ENCODE measurements at regions not wholly inside any gene's neighbourhood (a gene's known extent, or its start where the extent isn't known, plus 50 kb on each side); places are given as distances from the start of the nearest gene placed in this dataset.

DNA sequence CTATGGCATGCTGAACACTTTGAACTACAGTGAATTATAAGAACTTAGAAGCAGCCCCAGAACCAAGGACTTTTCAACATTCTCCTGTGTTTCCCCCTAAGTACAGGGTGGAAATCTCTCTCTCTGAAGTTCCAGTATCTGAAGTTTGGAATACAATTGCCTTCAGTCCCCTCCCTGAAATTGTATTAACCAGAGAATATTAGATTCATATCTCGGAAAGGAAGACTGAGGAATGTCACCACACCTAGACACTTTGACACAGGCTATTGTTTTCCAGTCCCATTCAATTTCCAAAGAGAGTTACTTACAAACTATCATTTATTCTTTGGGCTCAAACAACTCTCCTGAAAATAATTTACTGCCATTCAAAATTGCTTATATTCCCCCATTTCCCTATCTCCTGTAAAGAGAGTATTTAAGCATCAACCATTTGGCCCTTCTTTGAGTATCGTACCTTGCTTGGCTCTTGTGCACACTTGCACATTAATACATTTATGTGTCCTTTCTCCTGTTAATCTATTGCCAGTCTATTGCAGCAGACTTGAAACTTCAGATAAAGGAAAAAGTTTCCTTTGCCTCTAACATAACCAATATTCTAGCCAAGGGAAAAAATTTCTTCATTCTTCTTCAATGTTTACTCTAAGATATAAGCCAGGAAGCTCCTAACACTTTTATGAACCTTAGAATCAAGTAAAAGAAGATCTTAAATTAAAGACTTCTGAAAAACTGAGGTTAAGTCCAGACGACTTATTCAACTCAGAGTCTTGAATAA is 402.4 kb upstream of the DDI1 start:
- no peak for DNase-seq (ENCODE audit: extremely low spot score)
- POLR2A ChIA-PET = no interaction called here
- CTCF ChIA-PET = no interaction called here
- TF ChIP-seq, protein P1, sequence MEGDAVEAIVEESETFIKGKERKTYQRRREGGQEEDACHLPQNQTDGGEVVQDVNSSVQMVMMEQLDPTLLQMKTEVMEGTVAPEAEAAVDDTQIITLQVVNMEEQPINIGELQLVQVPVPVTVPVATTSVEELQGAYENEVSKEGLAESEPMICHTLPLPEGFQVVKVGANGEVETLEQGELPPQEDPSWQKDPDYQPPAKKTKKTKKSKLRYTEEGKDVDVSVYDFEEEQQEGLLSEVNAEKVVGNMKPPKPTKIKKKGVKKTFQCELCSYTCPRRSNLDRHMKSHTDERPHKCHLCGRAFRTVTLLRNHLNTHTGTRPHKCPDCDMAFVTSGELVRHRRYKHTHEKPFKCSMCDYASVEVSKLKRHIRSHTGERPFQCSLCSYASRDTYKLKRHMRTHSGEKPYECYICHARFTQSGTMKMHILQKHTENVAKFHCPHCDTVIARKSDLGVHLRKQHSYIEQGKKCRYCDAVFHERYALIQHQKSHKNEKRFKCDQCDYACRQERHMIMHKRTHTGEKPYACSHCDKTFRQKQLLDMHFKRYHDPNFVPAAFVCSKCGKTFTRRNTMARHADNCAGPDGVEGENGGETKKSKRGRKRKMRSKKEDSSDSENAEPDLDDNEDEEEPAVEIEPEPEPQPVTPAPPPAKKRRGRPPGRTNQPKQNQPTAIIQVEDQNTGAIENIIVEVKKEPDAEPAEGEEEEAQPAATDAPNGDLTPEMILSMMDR (IDR thresholded peaks at IDR 0.05; ENCODE audit: control extremely low read depth, extremely low read depth, low read depth, missing control alignments) = no peak

DNA sequence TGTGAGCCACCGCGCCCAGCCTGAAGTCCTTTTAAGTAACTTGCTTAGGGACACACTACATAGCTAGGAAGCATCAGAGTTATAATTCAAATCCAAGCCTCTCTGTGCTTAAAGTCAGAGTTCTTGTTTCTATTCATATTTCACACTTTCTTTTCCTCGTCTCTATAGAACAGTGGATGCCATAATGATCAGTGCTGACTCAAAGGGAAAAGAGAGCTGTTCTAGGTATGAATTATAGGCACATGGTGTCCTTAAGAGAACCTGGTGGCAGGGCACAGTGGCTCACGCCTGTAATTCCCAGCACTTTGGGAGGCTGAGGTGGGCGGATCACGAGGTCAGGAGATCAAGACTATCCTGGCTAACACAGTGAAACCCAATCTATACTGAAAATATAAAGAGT is 400.2 kb upstream of the DDI1 start:
- CTCF ChIA-PET = no interaction called here
- TF ChIP-seq, protein P1 (IDR thresholded peaks at IDR 0.05; ENCODE audit: control extremely low read depth, extremely low read depth, low read depth, missing control alignments) = no peak
- POLR2A ChIA-PET = no interaction called here
- DNase-seq (ENCODE audit: extremely low spot score) = no peak

DNA sequence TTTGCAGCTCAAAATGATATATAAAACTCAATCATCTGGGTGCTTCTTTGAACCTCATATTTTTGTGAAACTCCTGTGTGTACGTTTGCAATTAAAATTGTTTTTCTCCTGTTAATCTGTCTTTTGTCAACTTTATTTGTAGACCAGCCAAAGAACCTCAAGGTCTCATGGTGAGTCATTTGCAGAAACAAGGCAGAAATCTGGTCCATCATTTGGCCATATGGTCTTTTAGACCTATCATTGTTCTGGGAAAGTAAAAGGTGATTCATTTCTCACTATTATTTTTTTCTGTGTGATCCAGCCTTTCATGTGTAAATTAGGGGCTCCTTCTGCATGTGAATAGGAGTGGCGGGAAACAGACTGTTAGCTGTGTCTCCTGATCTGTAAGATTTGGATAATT is 399.1 kb upstream of the DDI1 start:
- DNase-seq (ENCODE audit: extremely low spot score) = no peak
- ChIA-PET CTCF (interaction anchor here (1.5 kb wide), 1 partner anchor 11 kb away, joined by 6 read pairs; no protein-coding TSS in a partner anchor), POLR2A (no interaction called here)
- TF ChIP-seq, protein P1 (IDR thresholded peaks at IDR 0.05; ENCODE audit: control extremely low read depth, extremely low read depth, low read depth, missing control alignments) = no peak

DNA sequence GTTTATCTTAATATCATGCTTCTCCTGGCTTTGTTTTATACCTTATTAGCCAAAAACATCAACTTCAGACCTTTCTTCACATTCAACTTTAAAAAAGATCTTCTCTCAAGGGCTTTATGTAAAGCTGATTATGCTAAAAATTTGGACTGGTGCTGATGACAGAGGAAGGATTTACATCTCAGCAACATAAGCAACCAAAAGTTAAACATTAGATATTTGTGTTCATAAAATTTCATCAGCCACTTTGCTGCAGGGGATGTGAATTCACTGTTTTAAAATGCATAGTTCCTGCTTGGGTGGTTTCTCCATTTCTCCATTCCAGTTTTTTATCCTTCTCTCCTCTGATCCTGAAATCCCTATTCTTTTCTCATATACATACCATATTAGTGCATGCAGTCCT is 398.6 kb upstream of the DDI1 start:
- POLR2A ChIA-PET = no interaction called here
- TF ChIP-seq, protein P1 (IDR thresholded peaks at IDR 0.05; ENCODE audit: control extremely low read depth, extremely low read depth, low read depth, missing control alignments) = no peak

DNA sequence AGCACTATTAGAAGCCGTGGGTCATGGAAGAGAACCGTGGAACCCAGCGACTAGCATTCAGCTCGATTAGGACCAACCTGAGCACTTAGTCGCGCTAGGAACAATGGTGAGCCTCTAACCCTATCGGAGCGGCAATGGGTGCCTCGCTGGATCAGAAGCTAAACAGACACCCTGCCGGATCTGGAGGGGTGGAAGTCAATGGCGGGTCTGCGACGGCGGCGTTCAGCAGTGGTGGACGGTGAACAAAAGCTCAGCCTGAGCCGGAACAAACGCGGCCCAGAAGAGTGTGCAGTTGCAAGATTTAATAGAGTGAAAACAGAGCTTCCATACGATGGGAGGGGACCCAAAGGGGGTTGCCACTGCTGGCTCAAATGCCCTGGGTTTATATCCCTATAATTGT is 391.8 kb upstream of the DDI1 start:
- TF ChIP-seq, protein P1 (IDR thresholded peaks at IDR 0.05; ENCODE audit: control extremely low read depth, extremely low read depth, low read depth, missing control alignments) = no peak
- POLR2A ChIA-PET = no interaction called here
- CTCF ChIA-PET = interaction anchor here (0.8 kb wide), 1 partner anchor 9 kb away, joined by 3 read pairs; no protein-coding TSS in a partner anchor

More for the DNA sequence above, 398.6 kb upstream of the DDI1 start:
- no peak for DNase-seq (ENCODE audit: extremely low spot score)
- CTCF ChIA-PET = interaction anchor here (1.5 kb wide), 1 partner anchor 10 kb away, joined by 6 read pairs; no protein-coding TSS in a partner anchor

DNA sequence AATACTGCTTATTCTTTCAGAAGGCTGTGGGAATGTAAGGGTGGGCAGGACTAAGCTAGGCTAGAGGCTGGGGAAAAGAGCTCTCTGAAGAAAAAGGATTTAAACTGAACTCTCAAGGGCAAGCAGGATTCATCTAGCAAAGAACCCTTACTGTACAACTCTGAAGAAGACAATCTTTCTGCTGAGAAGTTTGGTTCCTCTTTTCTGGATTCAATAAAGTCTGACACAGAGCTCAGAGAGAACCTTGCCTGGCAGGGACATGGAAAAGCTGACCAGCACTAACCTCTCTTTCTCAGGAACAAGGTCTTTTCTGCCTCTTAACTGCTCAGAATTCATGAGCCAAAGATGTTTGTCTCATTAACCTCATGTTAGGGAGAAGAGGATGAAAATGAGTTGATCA is 388.4 kb upstream of the DDI1 start:
- TF ChIP-seq, protein P1 (IDR thresholded peaks at IDR 0.05; ENCODE audit: control extremely low read depth, extremely low read depth, low read depth, missing control alignments) = no peak
- POLR2A ChIA-PET = no interaction called here
- CTCF ChIA-PET = interaction anchor here (0.7 to 1.7 kb wide), 3 partner anchors 11 to 34 kb away, joined by 3 to 6 read pairs (median 5); no protein-coding TSS in a partner anchor
- no peak for DNase-seq (ENCODE audit: extremely low spot score)

More for the DNA sequence above, 391.8 kb upstream of the DDI1 start:
- DNase-seq (ENCODE audit: extremely low spot score) = no peak
